ENCODE measurements at regions not wholly inside any gene's neighbourhood (a gene's known extent, or its start where the extent isn't known, plus 50 kb on each side); places are given as distances from the start of the nearest gene placed in this dataset.

- DNase-seq, result no peak
Measured at GRCh38 chr3:165716592-165716991, 120.6 kb downstream of the BCHE start.

DNA sequence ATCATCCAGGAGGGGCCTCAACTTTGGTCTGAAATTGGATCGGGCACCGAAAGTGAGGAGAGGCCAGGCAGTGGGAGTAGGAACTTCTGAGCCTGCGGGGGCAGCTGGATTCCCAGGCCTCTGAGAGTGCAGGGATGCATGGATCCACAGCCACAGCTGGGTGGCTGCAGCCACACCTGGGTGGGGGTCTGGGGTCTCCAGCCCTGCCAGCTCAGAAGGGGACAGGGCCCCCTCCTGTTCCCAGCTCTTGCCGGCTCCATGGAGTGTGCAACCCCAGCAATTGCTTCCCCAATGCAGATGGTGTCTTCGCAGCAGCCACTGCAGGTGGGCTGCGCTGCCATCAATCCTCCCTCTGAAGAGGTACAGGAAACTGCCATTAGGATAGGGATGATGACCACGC, 123.7 kb downstream of the BCHE start:
- Histone ChIP-seq H3K9me3 (ENCODE audit: control insufficient read depth, low read length) (no peaks in the 10 kb centered on the region), H3K4me3 (ENCODE audit: low read length) (no peak overlapping the region), H3K27me3 (ENCODE audit: control insufficient read depth, insufficient read depth) (no peaks in the 10 kb centered on the region), H3K4me1 (ENCODE audit: control insufficient read depth, insufficient read depth, low read length) (no peaks in the 10 kb centered on the region), H3K27ac (ENCODE audit: low read length) (no peak overlapping the region)
- DNase-seq (peak in 1 of 3 donors; percentile 21), ATAC-seq (peak in 1 of 2 donors; percentile 31)
- 93% methylated on average over 7 of the region's 7 CpGs for WGBS
- intact Hi-C loops (cut with DNase I), result no loop called here

More at GRCh38 chr3:165716592-165716991, 120.6 kb downstream of the BCHE start:
- no peak for ATAC-seq
- intact Hi-C loops (cut with DNase I), result no loop called here
- Histone ChIP-seq H3K4me3 (ENCODE audit: low read length) (no peak overlapping the region), H3K27ac (ENCODE audit: low read length) (no peak overlapping the region), H3K4me1 (ENCODE audit: control insufficient read depth, insufficient read depth, low read length) (no peaks in the 10 kb centered on the region), H3K27me3 (ENCODE audit: control insufficient read depth, insufficient read depth) (no peaks in the 10 kb centered on the region), H3K9me3 (ENCODE audit: control insufficient read depth, low read length) (no peaks in the 10 kb centered on the region)

GRCh38 chr3:165712382-165712781, 124.8 kb downstream of the BCHE start:
- 95% methylated on average over 8 of the region's 8 CpGs for WGBS
- intact Hi-C loops (cut with DNase I), result no loop called here

GRCh38 chr3:165697910-165698309, 139.3 kb downstream of the BCHE start:
- H3K27me3 ChIP-seq (ENCODE audit: control insufficient read depth, insufficient read depth), result no peaks in the 10 kb centered on the region
- ATAC-seq, result no peak
- no peak overlapping the region for H3K27ac ChIP-seq (ENCODE audit: low read length)
- no peak overlapping the region for H3K4me3 ChIP-seq (ENCODE audit: low read length)
- intact Hi-C loops (cut with DNase I), result no loop called here
- 93% methylated on average over 2 of the region's 2 CpGs for WGBS
- no peaks in the 10 kb centered on the region for H3K9me3 ChIP-seq (ENCODE audit: control insufficient read depth, low read length)
- no peaks in the 10 kb centered on the region for H3K4me1 ChIP-seq (ENCODE audit: control insufficient read depth, insufficient read depth, low read length)
- DNase-seq, result no peak

More at GRCh38 chr3:165712382-165712781, 124.8 kb downstream of the BCHE start:
- H3K4me3 ChIP-seq (ENCODE audit: low read length), result no peak overlapping the region
- ATAC-seq, result no peak
- no peaks in the 10 kb centered on the region for H3K9me3 ChIP-seq (ENCODE audit: control insufficient read depth, low read length)
- DNase-seq, result peak in 1 of 3 donors; percentile 37
- H3K27ac ChIP-seq (ENCODE audit: low read length), result no peak overlapping the region
- H3K4me1 ChIP-seq (ENCODE audit: control insufficient read depth, insufficient read depth, low read length), result no peaks in the 10 kb centered on the region
- no peaks in the 10 kb centered on the region for H3K27me3 ChIP-seq (ENCODE audit: control insufficient read depth, insufficient read depth)

DNA sequence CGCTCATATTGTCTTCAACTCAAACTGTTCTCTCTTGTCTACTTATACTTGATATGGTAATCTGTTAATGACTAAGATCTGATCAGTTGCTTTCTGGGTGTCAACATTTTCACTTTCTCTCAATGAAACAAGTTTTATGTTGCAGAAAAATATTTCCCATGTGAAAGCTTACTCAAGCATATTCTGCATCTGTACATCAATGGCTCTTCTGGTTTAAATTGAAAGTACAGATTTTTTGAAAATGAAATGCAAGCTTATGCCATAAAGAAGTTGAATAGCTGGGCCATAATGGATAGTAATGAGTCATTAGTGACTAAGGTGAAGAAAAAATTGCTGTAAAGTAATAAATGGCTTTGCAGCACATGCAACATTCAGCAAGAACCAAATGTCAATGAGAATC, 140.7 kb downstream of the BCHE start:
- Histone ChIP-seq H3K27ac (ENCODE audit: low read length) (no peak overlapping the region), H3K4me1 (ENCODE audit: control insufficient read depth, insufficient read depth, low read length) (no peaks in the 10 kb centered on the region), H3K9me3 (ENCODE audit: control insufficient read depth, low read length) (peaks cover 2% of the 10 kb centered on the region), H3K4me3 (ENCODE audit: low read length) (no peak overlapping the region), H3K27me3 (ENCODE audit: control insufficient read depth, insufficient read depth) (no peaks in the 10 kb centered on the region)
- 96% methylated on average over 1 of the region's 1 CpG for WGBS
- ATAC-seq (no peak), DNase-seq (no peak)
- intact Hi-C loops (cut with DNase I), result no loop called here

- Histone ChIP-seq H3K4me3 (ENCODE audit: low read length) (no peak overlapping the region), H3K4me1 (ENCODE audit: control insufficient read depth, insufficient read depth, low read length) (no peaks in the 10 kb centered on the region), H3K27ac (ENCODE audit: low read length) (no peak overlapping the region), H3K9me3 (ENCODE audit: control insufficient read depth, low read length) (no peaks in the 10 kb centered on the region), H3K27me3 (ENCODE audit: control insufficient read depth, insufficient read depth) (no peaks in the 10 kb centered on the region)
- WGBS, result 83% methylated on average over 4 of the region's 4 CpGs
- intact Hi-C loops (cut with DNase I), result no loop called here
- ATAC-seq (no peak), DNase-seq (peak in 1 of 3 donors; percentile 10)
Measured at GRCh38 chr3:165683947-165684346, 153.3 kb downstream of the BCHE start.

- H3K27ac ChIP-seq (ENCODE audit: low read length), result no peak overlapping the region
- no peaks in the 10 kb centered on the region for H3K4me1 ChIP-seq (ENCODE audit: control insufficient read depth, insufficient read depth, low read length)
- no peaks in the 10 kb centered on the region for H3K9me3 ChIP-seq (ENCODE audit: control insufficient read depth, low read length)
- WGBS, result 80% methylated on average over 3 of the region's 3 CpGs
- ATAC-seq (no peak), DNase-seq (no peak)
- no peak overlapping the region for H3K4me3 ChIP-seq (ENCODE audit: low read length)
- H3K27me3 ChIP-seq (ENCODE audit: control insufficient read depth, insufficient read depth), result no peaks in the 10 kb centered on the region
- intact Hi-C loops (cut with DNase I), result no loop called here
Measured at GRCh38 chr3:165682734-165683133, 154.5 kb downstream of the BCHE start.

DNA sequence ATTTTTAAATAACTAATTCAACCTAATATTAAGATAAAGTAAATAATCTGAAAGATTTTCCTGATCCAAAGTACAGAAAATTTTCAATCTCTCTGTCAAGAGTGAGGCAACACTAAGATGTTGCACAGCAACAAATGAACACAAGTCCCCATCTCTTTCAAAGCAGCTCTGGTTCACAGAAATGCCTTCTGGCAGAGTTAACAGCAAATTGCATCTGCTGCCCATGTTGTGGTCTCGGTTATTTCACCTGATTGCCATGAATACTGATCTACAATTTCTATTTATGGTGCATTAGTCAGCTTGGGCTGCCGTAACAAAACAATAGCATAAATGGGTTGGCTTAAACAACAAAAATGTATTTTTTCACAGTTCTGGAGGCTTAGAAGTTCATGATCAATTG, 167.3 kb downstream of the BCHE start:
- H3K27me3 ChIP-seq (ENCODE audit: control insufficient read depth, insufficient read depth), result no peaks in the 10 kb centered on the region
- no peak overlapping the region for H3K27ac ChIP-seq (ENCODE audit: low read length)
- H3K9me3 ChIP-seq (ENCODE audit: control insufficient read depth, low read length), result no peaks in the 10 kb centered on the region
- H3K4me1 ChIP-seq (ENCODE audit: control insufficient read depth, insufficient read depth, low read length), result no peaks in the 10 kb centered on the region
- no peak overlapping the region for H3K4me3 ChIP-seq (ENCODE audit: low read length)
- 72% methylated on average over 2 of the region's 2 CpGs for WGBS
- DNase-seq (no peak), ATAC-seq (no peak)
- intact Hi-C loops (cut with DNase I), result no loop called here

DNA sequence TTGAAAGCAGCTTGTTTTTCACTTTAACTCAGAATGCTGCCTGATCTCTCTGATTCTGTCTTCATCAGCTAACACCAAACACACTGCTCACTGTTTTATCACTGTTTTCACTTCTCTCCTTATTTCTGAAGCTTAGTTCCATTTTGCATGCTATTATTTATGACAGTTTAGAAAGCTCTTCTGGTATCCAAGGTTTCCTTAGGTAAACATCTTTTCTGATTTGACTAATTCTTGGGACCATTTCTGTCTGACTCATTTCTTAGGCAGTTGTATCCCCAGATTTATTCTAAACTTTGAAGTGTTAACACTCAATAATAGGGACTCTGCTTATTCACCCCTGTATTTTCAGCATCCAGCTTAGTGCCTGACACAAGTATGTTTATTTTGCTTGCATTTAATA, 167.7 kb downstream of the BCHE start:
- DNase-seq (no peak), ATAC-seq (no peak)
- no peak overlapping the region for H3K27ac ChIP-seq (ENCODE audit: low read length)
- no peaks in the 10 kb centered on the region for H3K27me3 ChIP-seq (ENCODE audit: control insufficient read depth, insufficient read depth)
- no peaks in the 10 kb centered on the region for H3K4me1 ChIP-seq (ENCODE audit: control insufficient read depth, insufficient read depth, low read length)
- no peaks in the 10 kb centered on the region for H3K9me3 ChIP-seq (ENCODE audit: control insufficient read depth, low read length)
- intact Hi-C loops (cut with DNase I), result no loop called here
- no peak overlapping the region for H3K4me3 ChIP-seq (ENCODE audit: low read length)

DNA sequence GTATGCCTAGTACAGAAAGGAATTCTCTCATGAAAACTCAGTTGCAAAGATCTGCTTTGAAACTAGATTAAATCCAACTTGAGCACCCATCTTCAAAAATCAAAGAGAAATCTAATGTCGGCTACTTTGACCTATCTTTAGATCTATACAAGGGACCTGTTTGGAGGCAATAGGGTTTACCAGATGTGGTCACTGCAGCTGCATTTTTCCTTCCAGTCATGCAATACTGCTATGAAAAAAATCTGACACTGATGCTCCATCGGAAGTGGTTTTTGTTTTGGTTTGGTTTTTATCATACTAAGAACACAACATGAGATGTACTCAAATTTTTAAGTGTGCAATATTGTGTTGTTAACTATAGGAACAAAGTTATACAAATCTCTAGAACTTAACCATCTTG, 169.5 kb downstream of the BCHE start:
- WGBS, result 90% methylated on average over 2 of the region's 2 CpGs
- Histone ChIP-seq H3K4me1 (ENCODE audit: control insufficient read depth, insufficient read depth, low read length) (no peaks in the 10 kb centered on the region), H3K9me3 (ENCODE audit: control insufficient read depth, low read length) (no peaks in the 10 kb centered on the region), H3K27me3 (ENCODE audit: control insufficient read depth, insufficient read depth) (no peaks in the 10 kb centered on the region), H3K4me3 (ENCODE audit: low read length) (no peak overlapping the region), H3K27ac (ENCODE audit: low read length) (no peak overlapping the region)
- ATAC-seq (no peak), DNase-seq (no peak)
- intact Hi-C loops (cut with DNase I), result no loop called here

DNA sequence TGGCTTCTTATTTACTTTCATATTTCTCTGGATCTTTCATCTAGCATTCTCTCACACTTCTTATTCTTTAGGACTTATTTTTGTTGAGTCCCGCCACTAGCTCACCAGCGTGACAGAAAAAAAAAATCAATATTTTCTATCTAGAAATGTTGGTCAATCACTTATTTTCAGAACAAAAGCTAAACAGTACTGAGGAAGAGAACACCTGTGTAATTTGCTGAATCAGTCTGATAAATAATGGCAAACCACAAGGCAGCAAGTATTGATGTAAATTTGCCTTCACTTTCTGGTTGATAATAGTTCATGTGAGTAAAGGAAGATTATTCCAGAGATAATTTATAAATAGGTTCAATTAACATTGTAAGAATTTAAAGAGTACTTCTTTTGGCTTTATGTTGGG, 179.2 kb downstream of the BCHE start:
- Histone ChIP-seq H3K4me3 (ENCODE audit: low read length) (no peak overlapping the region), H3K4me1 (ENCODE audit: control insufficient read depth, insufficient read depth, low read length) (no peaks in the 10 kb centered on the region), H3K27ac (ENCODE audit: low read length) (no peak overlapping the region), H3K27me3 (ENCODE audit: control insufficient read depth, insufficient read depth) (no peaks in the 10 kb centered on the region), H3K9me3 (ENCODE audit: control insufficient read depth, low read length) (no peaks in the 10 kb centered on the region)
- DNase-seq (no peak), ATAC-seq (no peak)
- 84% methylated on average over 2 of the region's 2 CpGs for WGBS
- intact Hi-C loops (cut with DNase I), result no loop called here

DNA sequence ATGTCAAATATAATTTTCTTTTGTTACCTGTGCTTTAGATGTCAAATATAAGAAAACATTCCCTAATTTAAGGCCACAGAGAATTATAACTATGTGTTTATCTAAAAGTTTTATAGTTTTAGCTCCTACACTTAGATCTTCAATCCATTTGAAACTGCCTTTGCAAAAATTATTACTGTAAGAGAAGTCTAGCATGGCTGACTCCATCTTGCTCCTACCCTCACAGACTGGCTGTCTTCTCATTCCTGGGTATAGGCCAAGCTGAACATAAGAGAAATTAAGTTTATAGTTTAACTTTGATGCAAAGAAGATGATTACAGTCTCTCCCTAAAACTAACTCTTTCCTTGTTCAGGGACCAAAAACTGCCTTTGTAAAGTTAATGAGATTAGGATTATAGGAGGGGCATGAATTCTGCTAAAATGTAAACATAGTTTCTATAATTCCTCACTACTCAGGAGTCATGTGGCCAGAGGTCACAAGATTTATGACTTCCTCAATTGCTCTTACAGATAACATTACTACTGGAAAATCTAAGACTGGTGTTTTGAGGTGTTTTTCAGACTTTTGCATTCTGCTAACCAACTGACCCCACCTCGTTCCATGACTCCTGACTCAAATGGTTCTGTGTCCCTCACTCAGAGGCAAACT, 184.0 kb downstream of the BCHE start:
- no peaks in the 10 kb centered on the region for H3K27me3 ChIP-seq (ENCODE audit: control insufficient read depth, insufficient read depth)
- no peaks in the 10 kb centered on the region for H3K9me3 ChIP-seq (ENCODE audit: control insufficient read depth, low read length)
- H3K4me1 ChIP-seq (ENCODE audit: control insufficient read depth, insufficient read depth, low read length), result no peaks in the 10 kb centered on the region
- no peak overlapping the region for H3K27ac ChIP-seq (ENCODE audit: low read length)
- 58% methylated on average over 1 of the region's 1 CpG for WGBS
- ATAC-seq (no peak), DNase-seq (no peak)
- intact Hi-C loops (cut with DNase I), result no loop called here
- H3K4me3 ChIP-seq (ENCODE audit: low read length), result no peak overlapping the region
